ENCODE measurements at regions not wholly inside any gene's neighbourhood (a gene's known extent, or its start where the extent isn't known, plus 50 kb on each side); places are given as distances from the start of the nearest gene placed in this dataset.
A peak's percentile ranks its signal among the peaks of the same experiment; 100 is the strongest.
"Not testable (repeated sequence)": the region's sequence is repeated elsewhere in the genome, so short reads cannot be mapped to it uniquely, and the experiment has no call there.

DNA sequence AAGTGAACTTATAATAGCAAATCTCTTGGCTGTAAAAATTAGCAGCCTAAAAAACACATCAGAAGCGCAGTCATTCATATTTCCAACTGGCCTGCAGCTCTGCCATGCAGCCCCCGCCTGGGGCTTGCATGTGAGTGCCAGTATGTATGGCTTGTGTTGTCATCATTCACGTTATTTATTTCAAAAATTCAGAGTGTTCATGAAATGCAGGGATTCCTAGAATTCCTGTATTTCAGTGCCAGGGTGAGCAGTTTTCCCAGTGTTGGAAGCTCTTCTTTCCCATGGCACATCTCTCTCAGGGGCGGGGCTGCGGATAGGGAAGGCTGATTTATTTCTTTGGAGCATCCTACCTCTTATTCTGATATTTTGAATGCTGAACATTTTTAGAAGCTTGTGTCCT is 234.6 kb downstream of the FGF9 start:
- no peak overlapping the region for H3K4me3 ChIP-seq (ENCODE audit: low read depth, low read length)
- TF ChIP-seq, protein P1, sequence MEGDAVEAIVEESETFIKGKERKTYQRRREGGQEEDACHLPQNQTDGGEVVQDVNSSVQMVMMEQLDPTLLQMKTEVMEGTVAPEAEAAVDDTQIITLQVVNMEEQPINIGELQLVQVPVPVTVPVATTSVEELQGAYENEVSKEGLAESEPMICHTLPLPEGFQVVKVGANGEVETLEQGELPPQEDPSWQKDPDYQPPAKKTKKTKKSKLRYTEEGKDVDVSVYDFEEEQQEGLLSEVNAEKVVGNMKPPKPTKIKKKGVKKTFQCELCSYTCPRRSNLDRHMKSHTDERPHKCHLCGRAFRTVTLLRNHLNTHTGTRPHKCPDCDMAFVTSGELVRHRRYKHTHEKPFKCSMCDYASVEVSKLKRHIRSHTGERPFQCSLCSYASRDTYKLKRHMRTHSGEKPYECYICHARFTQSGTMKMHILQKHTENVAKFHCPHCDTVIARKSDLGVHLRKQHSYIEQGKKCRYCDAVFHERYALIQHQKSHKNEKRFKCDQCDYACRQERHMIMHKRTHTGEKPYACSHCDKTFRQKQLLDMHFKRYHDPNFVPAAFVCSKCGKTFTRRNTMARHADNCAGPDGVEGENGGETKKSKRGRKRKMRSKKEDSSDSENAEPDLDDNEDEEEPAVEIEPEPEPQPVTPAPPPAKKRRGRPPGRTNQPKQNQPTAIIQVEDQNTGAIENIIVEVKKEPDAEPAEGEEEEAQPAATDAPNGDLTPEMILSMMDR (IDR thresholded peaks at IDR 0.05; ENCODE audit: low read depth, low read length) = no peak

DNA sequence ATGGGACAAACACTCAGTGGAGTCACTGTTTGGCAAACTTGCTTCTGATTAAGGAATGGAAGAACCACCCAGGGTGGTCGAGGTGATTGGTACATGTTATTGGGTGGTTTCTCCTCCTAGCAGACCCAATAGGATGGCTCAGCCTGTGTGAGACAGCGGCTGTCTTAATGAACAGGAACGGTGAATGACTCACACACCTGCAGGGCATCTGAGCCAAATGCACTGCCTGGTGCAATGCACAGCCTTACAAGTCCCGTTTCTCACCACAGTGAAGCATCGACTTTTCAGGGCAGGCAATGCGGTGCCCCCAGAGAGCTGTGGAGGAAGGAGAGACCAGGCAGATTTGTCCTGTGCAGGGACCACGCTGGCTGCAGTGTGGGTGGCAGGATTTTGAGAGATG is 238.5 kb downstream of the FGF9 start:
- no peak overlapping the region for H3K4me3 ChIP-seq (ENCODE audit: low read depth, low read length)
- TF ChIP-seq, protein P1 (IDR thresholded peaks at IDR 0.05; ENCODE audit: low read depth, low read length) = no peak

DNA sequence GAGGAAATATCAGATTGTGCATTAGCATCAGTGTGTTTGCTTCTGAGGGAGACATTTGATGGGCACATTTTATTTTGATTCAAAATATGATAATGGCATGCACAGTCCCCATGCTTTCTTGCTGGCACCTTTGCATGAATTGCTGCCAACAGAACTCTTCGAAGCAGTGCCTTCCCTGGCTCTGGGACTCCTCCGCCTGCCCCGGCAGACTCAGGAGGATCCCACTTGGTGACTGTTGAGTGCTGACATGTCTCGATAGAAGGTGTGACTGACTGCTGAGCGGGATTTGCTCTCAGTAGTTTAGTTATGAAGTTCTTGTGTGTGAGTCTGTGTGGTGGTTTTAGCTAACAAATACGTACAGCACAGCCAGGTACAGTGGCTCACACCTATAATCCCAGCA is 239.7 kb downstream of the FGF9 start:
- TF ChIP-seq, protein P1 (IDR thresholded peaks at IDR 0.05; ENCODE audit: low read depth, low read length) = no peak
- H3K4me3 ChIP-seq (ENCODE audit: low read depth, low read length) = no peak overlapping the region

DNA sequence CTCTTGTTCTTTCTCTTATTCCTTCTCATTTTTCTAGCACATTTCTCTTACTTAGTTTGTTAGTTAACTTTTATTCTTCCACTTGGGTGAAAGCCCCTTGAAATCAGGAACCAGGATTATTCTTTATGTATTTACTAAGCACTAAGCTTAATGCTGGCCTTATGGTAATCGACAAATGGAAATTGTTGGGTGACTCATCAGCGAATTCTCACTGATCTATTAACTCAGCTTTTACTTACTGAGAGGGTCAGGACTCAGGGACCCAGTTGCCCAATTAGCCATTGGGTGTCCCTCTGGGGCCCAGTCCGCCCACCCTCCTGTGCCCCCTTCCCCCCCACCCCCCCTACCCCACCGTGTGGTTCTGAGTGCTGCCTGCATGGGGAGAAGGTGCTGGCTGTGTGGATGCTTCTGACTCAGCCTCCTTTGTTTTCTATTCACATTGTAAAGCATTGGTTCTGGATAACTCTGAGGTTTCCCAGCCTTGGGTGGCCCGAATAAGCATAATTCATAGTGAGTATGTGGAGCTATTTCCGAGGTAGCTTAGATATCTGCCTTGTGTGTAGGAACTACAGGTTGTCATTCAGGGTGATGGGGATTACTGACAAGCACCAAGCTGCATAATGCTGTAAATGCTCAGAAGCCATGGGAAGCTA is 240.9 kb downstream of the FGF9 start:
- H3K4me3 ChIP-seq (ENCODE audit: low read depth, low read length) = no peak overlapping the region
- TF ChIP-seq, protein P1 (IDR thresholded peaks at IDR 0.05; ENCODE audit: low read depth, low read length) = no peak

DNA sequence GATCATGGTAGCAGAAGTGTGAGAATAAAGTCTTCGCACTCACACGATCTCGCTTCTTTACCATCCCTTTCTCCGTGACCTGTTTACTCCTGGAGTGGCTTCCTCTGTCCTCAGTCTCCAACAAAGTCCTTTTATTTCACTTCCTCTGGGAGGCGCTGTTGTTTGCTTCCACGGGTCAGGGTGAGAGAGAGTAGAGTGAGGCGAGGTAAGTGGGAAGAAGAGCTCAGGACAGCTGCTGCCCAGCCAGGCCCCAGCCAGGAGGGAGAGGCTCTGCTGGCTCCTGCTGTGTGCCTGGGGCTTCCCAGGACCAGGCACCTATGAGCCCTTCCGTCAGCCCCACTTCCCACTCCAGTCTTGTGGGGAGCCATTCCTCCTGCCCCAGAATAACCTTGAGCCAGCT is 242.1 kb downstream of the FGF9 start:
- TF ChIP-seq, protein P1 (IDR thresholded peaks at IDR 0.05; ENCODE audit: low read depth, low read length) = peak; percentile 36
- H3K4me3 ChIP-seq (ENCODE audit: low read depth, low read length) = no peak overlapping the region

DNA sequence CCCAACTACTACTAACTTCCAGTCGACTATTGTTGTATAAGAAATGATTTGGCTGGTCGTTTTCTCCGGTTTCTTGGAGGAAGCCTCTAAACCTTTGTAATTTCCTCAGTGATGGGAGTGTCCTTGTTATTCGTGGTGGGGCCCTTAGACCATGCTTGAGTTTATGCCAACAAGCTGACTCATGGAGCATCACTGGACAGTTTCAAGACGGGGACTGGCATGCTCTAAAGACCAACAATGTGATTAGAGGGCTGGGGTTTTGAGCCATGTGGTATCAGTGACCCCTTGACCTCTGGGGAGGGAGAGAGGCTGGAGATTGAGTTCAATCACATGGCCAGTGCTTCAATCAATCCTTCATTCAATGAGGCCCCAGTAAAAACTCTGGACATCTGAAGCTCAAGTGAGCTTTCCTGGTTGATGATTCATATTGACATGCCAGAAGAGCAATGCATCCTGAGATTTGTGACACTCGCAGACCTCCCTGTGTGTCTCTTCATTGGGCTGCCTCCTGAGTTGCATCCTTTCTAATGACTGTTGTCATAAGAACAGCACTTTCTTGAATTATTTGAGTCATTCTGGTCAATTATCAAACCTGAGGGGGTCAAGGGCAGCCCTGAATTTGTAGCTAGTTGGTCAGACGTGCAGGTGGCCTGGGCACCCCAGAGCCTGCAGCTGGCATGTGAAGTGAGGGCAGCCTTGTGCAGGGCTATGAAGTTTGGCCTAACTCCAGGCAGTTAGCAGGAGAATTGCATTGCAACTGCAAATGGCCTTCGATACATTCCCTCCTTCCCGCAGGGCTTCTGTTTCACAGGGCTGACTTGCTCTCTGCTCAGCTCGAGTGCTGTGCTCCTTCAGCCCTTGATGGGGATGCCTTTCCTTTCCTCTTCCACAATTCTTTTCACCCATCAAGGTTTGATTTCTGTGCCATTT is 246.5 kb downstream of the FGF9 start:
- no peak overlapping the region for H3K4me3 ChIP-seq (ENCODE audit: low read depth, low read length)
- TF ChIP-seq, protein P1 (IDR thresholded peaks at IDR 0.05; ENCODE audit: low read depth, low read length) = no peak

DNA sequence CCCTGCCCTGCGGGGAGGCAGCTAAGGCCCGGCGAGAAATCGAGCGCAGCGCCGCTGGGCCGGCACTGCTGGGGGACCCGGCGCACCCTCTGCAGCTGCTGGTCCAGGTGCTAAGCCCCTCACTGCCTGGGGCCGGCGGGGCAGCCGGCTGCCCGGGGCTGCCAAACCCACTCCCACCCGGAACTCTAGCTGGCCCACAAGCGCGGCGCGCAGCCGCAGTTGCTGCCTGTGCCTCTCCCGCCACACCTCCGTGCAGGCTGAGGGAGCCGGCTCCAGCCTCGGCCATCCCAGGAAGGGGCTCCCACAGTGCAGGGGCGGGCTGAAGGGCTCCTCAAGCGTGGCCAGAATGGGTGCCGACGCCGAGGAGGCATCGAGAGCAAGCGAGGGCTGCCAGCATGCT is 249.9 kb downstream of the FGF9 start:
- not testable (repeated sequence) for H3K4me3 ChIP-seq (ENCODE audit: low read depth, low read length)

Data from WI38 (cell line).